Esophagus muscularis mucosa (tissue), 4 donors: ENCODE measurements at regions not wholly inside any gene's neighbourhood (a gene's known extent, or its start where the extent isn't known, plus 50 kb on each side); places are given as distances from the start of the nearest gene placed in this dataset.

ENCODE experiments used
- DNase-seq: peaks from one replicate; pipeline ENCODE4 v3.0.0-alpha.2; 2017; ENCODE audit errors: extremely low spot score
- H3K27ac ChIP-seq, 4 donors: fragments of 200-600 bp; sonication (generic); replicated peaks in 1 of 4; 1 replicate in 3 of 4; 2 replicates in 1 of 4; pipeline ENCODE4 v1.5.1; 2016 to 2019; ENCODE audit warnings: mild to moderate bottlenecking in 1 of 4
- H3K27me3 ChIP-seq, 4 donors: fragments of 200-600 bp; sonication (generic); one replicate each; pipeline versions ENCODE4 v1.5.1 to v1.6.0; 2016 to 2019
- H3K36me3 ChIP-seq, 4 donors: fragments of 200-600 bp; sonication (generic); one replicate each; pipeline ENCODE4 v1.5.1; 2016 to 2019
- H3K4me1 ChIP-seq, 4 donors: fragments of 200-600 bp; sonication (generic); one replicate each; pipeline ENCODE4 v1.5.1; 2016 to 2019
- H3K4me3 ChIP-seq, 4 donors: fragments of 200-600 bp; sonication (generic); 1 replicate in 2 of 4; 2 replicates in 2 of 4; pipeline ENCODE4 v1.5.1; 2016 to 2019; ENCODE audit warnings: mild to moderate bottlenecking in 4 of 4, moderate library complexity in 1 of 4
- H3K9me3 ChIP-seq, 4 donors: fragments of 200-600 bp; sonication (generic); 1 replicate in 3 of 4; 2 replicates in 1 of 4; pipeline ENCODE4 v1.5.1; 2016 to 2019
- EP300 ChIP-seq: sonication (generic); formaldehyde crosslinking; IDR thresholded peaks from one replicate; pipeline ENCODE4 v1.6.1; 2017; ENCODE audit warnings: antibody characterized with exemption
- POLR2A ChIP-seq: fragments of 450-650 bp; IDR thresholded peaks from one replicate; pipeline ENCODE4 v1.6.1; 2017; ENCODE audit warnings: antibody characterized with exemption, moderate library complexity, mild to moderate bottlenecking, low read depth
- POLR2AphosphoS5 ChIP-seq, 2 donors: sonication (generic); formaldehyde crosslinking; IDR thresholded peaks; one replicate each; pipeline ENCODE4 v1.6.1; 2017; ENCODE audit warnings: antibody characterized with exemption in 2 of 2
- WGBS: methylation state at CpG from one replicate; pipeline ENCODE4 v1.1.5; 2018; 5-methylcytosine and 5-hydroxymethylcytosine counted together
- intact Hi-C: fragments of 100-400 bp; cut with DNase I; formaldehyde crosslinking; loops from one replicate; pipeline ENCODE4 v1.15.1; 2023
- TF ChIP-seq, protein P1 (sequence below), 3 experiments: fragments of 200-600 bp in 2 of 3; fragments of 450-650 bp in 1 of 3; sonication (generic) in 2 of 3; IDR thresholded peaks; one replicate each; pipeline ENCODE4 v1.5.1; 2017 to 2019; ENCODE audit warnings: antibody characterized with exemption in 3 of 3, mild to moderate bottlenecking in 2 of 3, moderate library complexity in 1 of 3

DNA sequence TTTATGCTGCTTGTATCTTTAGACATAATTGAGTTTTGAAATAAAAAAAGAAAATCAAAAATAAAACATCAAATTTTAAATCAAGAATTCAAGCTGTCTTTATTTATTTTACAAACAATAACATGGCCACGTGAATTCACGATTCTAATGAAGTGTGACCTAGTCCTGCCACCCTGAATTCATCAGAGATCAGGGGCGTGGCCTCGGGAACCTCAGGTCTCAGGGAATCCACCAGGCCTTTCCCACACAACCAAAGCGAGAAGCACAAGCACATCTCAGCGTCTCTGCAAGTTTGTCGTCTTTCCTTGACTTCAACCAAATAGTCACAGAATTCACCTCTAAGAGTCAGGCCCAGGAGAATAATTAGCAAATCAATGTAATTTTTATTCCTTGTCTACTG lies 107.9 kb downstream of the DACT2 start:
- TF ChIP-seq EP300 (no peak), POLR2A (no peak), POLR2AphosphoS5 (IDR thresholded peaks at IDR 0.05) (no peak)
- TF ChIP-seq, protein P1, sequence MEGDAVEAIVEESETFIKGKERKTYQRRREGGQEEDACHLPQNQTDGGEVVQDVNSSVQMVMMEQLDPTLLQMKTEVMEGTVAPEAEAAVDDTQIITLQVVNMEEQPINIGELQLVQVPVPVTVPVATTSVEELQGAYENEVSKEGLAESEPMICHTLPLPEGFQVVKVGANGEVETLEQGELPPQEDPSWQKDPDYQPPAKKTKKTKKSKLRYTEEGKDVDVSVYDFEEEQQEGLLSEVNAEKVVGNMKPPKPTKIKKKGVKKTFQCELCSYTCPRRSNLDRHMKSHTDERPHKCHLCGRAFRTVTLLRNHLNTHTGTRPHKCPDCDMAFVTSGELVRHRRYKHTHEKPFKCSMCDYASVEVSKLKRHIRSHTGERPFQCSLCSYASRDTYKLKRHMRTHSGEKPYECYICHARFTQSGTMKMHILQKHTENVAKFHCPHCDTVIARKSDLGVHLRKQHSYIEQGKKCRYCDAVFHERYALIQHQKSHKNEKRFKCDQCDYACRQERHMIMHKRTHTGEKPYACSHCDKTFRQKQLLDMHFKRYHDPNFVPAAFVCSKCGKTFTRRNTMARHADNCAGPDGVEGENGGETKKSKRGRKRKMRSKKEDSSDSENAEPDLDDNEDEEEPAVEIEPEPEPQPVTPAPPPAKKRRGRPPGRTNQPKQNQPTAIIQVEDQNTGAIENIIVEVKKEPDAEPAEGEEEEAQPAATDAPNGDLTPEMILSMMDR (IDR thresholded peaks at IDR 0.05) = no peak

DNA sequence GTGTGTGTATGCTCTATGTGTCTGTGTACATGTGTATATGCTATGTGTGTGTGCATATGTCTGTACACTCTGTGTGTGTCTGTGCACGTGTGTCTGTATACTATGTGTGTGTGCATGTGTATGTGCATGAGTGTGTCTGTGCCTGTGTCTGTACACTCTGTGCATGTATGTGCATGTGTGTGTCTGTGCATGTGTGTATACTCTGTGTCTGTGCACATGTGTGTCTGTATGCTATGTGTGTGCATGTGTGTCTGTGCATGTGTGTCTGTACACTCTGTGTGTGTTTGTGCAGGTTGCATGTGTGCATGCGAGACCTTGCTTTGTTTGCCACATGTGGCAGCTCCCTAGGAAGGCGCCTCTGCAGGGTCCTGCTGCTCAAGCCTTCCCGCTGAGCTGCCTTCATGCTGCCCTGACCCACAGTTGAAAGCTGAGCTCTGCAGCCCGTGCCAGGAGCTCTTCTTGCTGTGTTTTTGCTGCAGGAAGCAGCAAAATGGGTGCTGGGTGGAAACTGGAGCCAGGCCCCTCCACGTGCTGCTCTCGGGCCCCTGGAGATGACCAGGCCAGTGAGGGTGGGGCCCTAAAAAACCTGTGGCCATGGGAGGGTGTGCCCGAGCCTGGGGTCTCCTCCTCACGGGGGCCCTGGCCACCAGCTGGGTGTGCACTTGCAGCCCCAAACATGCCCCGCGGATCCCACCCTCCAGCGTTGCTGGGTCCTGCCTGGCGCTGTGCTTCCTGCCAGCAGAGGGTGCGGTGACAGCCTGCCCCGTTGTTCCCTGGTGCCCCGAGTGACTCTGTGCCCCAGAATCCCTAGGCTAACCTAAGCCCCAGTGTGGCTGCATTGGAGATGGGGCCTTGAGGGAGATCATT lies 109.1 kb downstream of the DACT2 start:
- no peaks in the 10 kb centered on the region for H3K4me1 ChIP-seq
- H3K36me3 ChIP-seq = no peaks in the 10 kb centered on the region
- intact Hi-C loops = no loop called here
- WGBS = 95% methylated on average over 4 of the region's 16 CpGs
- no peaks in the 10 kb centered on the region for H3K9me3 ChIP-seq
- H3K27me3 ChIP-seq = no peaks in the 10 kb centered on the region
- no peak for DNase-seq
- no peak for TF ChIP-seq EP300
- no peak overlapping the region for H3K27ac ChIP-seq
- H3K4me3 ChIP-seq = no peak overlapping the region

More for the DNA sequence above, 107.9 kb downstream of the DACT2 start:
- WGBS = 85% methylated on average over 7 of the region's 7 CpGs
- Histone ChIP-seq H3K4me3 (no peak overlapping the region), H3K9me3 (no peaks in the 10 kb centered on the region), H3K4me1 (peaks cover 0 to 6% (median 2%) of the 10 kb centered on the region in 4 donors), H3K36me3 (no peaks in the 10 kb centered on the region), H3K27ac (no peak overlapping the region), H3K27me3 (no peaks in the 10 kb centered on the region)
- DNase-seq = no peak
- intact Hi-C loops = no loop called here

DNA sequence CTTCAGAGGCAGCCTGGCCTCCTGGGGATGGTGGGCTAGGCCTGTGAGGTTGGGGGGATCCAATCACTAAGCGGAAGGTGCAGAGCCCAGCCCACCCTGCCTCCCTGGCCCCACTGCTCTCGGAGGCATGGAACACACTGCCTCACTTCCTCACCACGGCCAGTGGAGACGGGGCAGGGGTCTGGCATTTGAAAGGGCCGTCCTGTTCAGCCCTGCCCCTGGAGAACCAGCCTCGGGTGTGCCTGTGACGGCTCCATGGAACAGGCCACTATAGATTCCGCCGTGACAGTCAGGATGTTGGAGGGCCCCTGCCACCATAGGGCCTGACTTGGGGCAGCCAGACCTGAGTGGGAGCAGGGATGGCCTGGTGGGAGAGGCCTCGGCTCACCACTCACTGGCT lies 110.2 kb downstream of the DACT2 start:
- no peaks in the 10 kb centered on the region for H3K36me3 ChIP-seq
- H3K27me3 ChIP-seq = no peaks in the 10 kb centered on the region
- no peaks in the 10 kb centered on the region for H3K9me3 ChIP-seq
- TF ChIP-seq EP300 = no peak
- TF ChIP-seq POLR2AphosphoS5 (IDR thresholded peaks at IDR 0.05) = no peak
- TF ChIP-seq, protein P1 (IDR thresholded peaks at IDR 0.05) = no peak
- TF ChIP-seq POLR2A = no peak
- intact Hi-C loops = no loop called here
- no peak overlapping the region for H3K4me3 ChIP-seq
- 83% methylated on average over 10 of the region's 10 CpGs for WGBS
- no peaks in the 10 kb centered on the region for H3K4me1 ChIP-seq
- no peak for DNase-seq
- no peak overlapping the region for H3K27ac ChIP-seq

DNA sequence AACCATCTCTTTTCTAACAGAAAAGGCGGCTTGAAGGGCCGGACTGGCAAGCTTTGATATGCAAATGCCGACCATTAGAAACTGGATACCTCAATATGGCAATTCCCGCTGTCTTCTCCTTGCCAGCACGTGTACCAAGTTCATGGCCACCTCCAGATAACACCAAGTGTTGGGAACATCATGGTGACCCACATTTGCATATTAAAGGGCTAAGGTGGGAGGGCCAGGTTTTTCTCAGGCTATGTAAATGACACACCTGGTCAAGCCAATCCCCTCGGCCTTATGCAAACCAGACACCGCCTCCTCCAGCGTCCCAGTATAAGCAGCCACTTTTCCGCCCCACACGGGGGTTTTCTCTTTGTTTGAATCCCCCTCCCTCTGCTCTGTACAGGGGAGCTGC lies 110.7 kb downstream of the DACT2 start:
- DNase-seq = no peak
- intact Hi-C loops = no loop called here
- Histone ChIP-seq H3K36me3 (no peaks in the 10 kb centered on the region), H3K4me1 (no peaks in the 10 kb centered on the region), H3K27me3 (no peaks in the 10 kb centered on the region), H3K4me3 (no peak overlapping the region), H3K27ac (no peak overlapping the region), H3K9me3 (no peaks in the 10 kb centered on the region)
- WGBS = 81% methylated on average over 10 of the region's 10 CpGs
- no peak for TF ChIP-seq POLR2A
- no peak for TF ChIP-seq POLR2AphosphoS5 (IDR thresholded peaks at IDR 0.05)
- TF ChIP-seq, protein P1 (IDR thresholded peaks at IDR 0.05) = no peak
- no peak for TF ChIP-seq EP300

DNA sequence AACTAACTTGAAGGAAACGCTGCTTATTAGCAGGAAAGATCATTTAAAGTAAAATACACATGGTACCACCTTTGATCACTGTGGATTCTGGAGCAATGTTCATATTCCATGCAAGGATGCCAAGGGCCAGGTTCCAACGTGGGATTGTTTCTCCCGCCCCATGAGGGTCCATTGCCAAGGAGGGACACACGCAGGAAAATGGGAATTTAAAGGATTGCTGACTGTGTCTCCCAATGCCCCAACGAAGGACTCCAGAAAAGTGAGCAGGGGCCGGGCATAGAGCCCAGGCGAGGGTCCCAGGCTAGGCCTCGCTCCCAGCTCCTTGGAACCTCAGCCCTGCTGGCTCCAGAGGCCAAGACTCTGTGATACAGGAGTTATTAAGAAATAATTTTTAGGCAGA lies 111.2 kb downstream of the DACT2 start:
- Histone ChIP-seq H3K4me3 (no peak overlapping the region), H3K27me3 (no peaks in the 10 kb centered on the region), H3K36me3 (no peaks in the 10 kb centered on the region), H3K4me1 (no peaks in the 10 kb centered on the region), H3K27ac (no peak overlapping the region), H3K9me3 (no peaks in the 10 kb centered on the region)
- 82% methylated on average over 8 of the region's 8 CpGs for WGBS
- TF ChIP-seq EP300 = no peak
- TF ChIP-seq POLR2A = no peak
- TF ChIP-seq, protein P1 (IDR thresholded peaks at IDR 0.05) = no peak
- no peak for TF ChIP-seq POLR2AphosphoS5 (IDR thresholded peaks at IDR 0.05)
- intact Hi-C loops = no loop called here
- DNase-seq = no peak
